Heart right ventricle (tissue), 16 donors: ENCODE measurements at regions not wholly inside any gene's neighbourhood (a gene's known extent, or its start where the extent isn't known, plus 50 kb on each side); places are given as distances from the start of the nearest gene placed in this dataset.

Experiments used
- ATAC-seq, 8 donors: fragments of 200-7000 bp; cut with Tn5 transposase; one replicate each; pipeline ENCODE4 v1.9.1; 2020; ENCODE audit warnings: mild to moderate bottlenecking in 8 of 8, moderate library complexity in 8 of 8, moderate number of reproducible peaks in 1 of 8
- DNase-seq, 2 donors: peaks; one replicate each; pipeline ENCODE4 v3.0.0-alpha.2; 2020
- H3K27ac ChIP-seq, 10 donors: fragments of 200-600 bp; sonication (generic) in 2 of 10; one replicate each; pipeline versions ENCODE4 v1.5.0 to v1.8.0; 2020 to 2022; ENCODE audit warnings: mild to moderate bottlenecking in 3 of 10
- H3K27me3 ChIP-seq, 7 donors: fragments of 200-600 bp; one replicate each; pipeline ENCODE4 v1.8.0; 2021 to 2022; ENCODE audit warnings: mild to moderate bottlenecking in 2 of 7
- H3K36me3 ChIP-seq, 9 donors: fragments of 200-600 bp; sonication (generic) in 1 of 9; one replicate each; pipeline versions ENCODE4 v1.5.0 to v1.8.0; 2020 to 2022; ENCODE audit warnings: mild to moderate bottlenecking in 2 of 9
- H3K4me1 ChIP-seq, 9 donors: fragments of 200-600 bp; sonication (generic) in 1 of 9; one replicate each; pipeline versions ENCODE4 v1.5.0 to v1.8.0; 2020 to 2022; ENCODE audit warnings: mild to moderate bottlenecking in 4 of 9
- H3K4me3 ChIP-seq, 10 donors: fragments of 200-600 bp; sonication (generic) in 2 of 10; one replicate each; pipeline versions ENCODE4 v1.5.0 to v1.8.0; 2020 to 2022; ENCODE audit warnings: mild to moderate bottlenecking in 7 of 10, moderate library complexity in 2 of 10
- H3K9me3 ChIP-seq, 11 donors: fragments of 200-600 bp in 10 of 11; sonication (generic) in 2 of 11; one replicate each; pipeline versions ENCODE4 v1.5.0 to v1.8.0; 2013 to 2022; ENCODE audit warnings: mild to moderate bottlenecking in 2 of 11, control low read depth in 1 of 11, moderate library complexity in 1 of 11
- CTCF ChIP-seq, 9 donors: fragments of 200-600 bp; sonication (generic) in 2 of 9; IDR thresholded peaks; one replicate each; pipeline versions ENCODE4 v1.5.0 to v1.8.0; 2021 to 2022; ENCODE audit warnings: antibody characterized with exemption in 9 of 9, mild to moderate bottlenecking in 5 of 9, moderate library complexity in 1 of 9
- WGBS, 2 donors: extraction: QIAGEN DNeasy Blood & Tissue Kit; methylation state at CpG; one replicate each; pipeline ENCODE4 v1.1.7; 2013; ENCODE audit warnings: inconsistent platforms in 1 of 2; 5-methylcytosine and 5-hydroxymethylcytosine counted together
- intact Hi-C, 10 donors: fragments of 100-400 bp; cut with DNase I; formaldehyde crosslinking; loops; one replicate each; pipeline versions ENCODE4 v1.11.1 to v1.14.2; 2022
- donor health status: Arrhythmogenic right ventricular cardiomyopathy.
- donor health status: ischemic (EF 13 %, LVEDD 7.1; RV severe dilation, severe dysfunction).
- donor health status: healthy with polysubstance abuse.
- donor health status: DM: no; HTN: yes; CAD: no.
- donor health status: DM: no; HTN: no; CAD: no.
- donor health status: ischemic (EF 25% LVEDD 6.9; RV normal size, moderate dysfunction).
- donor health status: ischemic (EF 25% LVEDD 5.7; RV mildly dilated, moderate dysfunction).
- donor health status: healthy.
- donor health status: DM: yes; HTN: yes; CAD: no.
- donor health status: Ischemic cardiomyopathy.
- donor health status: ischemic (EF 35%, LVEDD 5.7; RV mildly dilated, moderate dysfunction).
- donor health status: nonischemic (EF 11% LVEDD 7.7; RV severe dilation, severe dysfunction).
- donor health status: DM: yes; HTN: yes; CAD: no.
- donor health status: PGD.
- donor health status: ischemic (EF 29% LVEDD 5.4; RV normal size, mild dysfunction).
- donor health status: nonischemic (EF 23%, LVEDD 6.1; RV moderate dilation, normal function).

GRCh38 chr13:62302341-62302740 lies 886.7 kb upstream of the PCDH20 start:
- H3K27ac ChIP-seq, result no peak overlapping the region
- no peak overlapping the region for H3K4me3 ChIP-seq
- H3K9me3 ChIP-seq, result peaks cover 0 to 12% (median 0%) of the 10 kb centered on the region in 11 donors
- no peaks in the 10 kb centered on the region for H3K36me3 ChIP-seq
- TF ChIP-seq CTCF (IDR thresholded peaks at IDR 0.05), result no peak
- intact Hi-C loops, result no loop called here
- H3K27me3 ChIP-seq, result no peaks in the 10 kb centered on the region
- no peak for ATAC-seq
- 81 to 84% methylated on average over 2 of the region's 2 CpGs for WGBS, 2 donors
- H3K4me1 ChIP-seq, result no peaks in the 10 kb centered on the region
- no peak for DNase-seq

DNA sequence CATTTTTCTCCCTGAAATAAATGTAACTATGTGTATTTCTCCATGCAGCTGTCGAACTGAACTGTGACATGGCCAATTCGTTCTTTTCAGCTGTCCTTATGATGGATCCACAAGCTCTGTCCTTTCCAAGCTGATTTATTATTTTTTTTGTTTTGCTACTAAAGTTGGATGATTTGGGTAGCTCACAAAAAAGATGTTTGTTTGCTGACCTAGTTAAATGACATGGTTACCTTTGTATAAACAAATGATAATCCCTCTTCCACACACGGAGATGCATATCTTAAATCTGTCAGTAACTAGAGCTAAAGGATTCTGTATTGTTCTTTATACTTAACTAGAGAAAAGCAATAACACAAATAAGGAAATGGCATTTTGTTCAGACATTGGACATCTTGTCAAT lies 884.3 kb upstream of the PCDH20 start:
- Histone ChIP-seq H3K9me3 (peaks cover 0 to 12% (median 0%) of the 10 kb centered on the region in 11 donors), H3K4me1 (no peaks in the 10 kb centered on the region), H3K4me3 (no peak overlapping the region), H3K36me3 (no peaks in the 10 kb centered on the region), H3K27me3 (no peaks in the 10 kb centered on the region), H3K27ac (no peak overlapping the region)
- ATAC-seq (no peak), DNase-seq (no peak)
- intact Hi-C loops, result no loop called here
- 36 to 47% methylated on average over 3 of the region's 3 CpGs for WGBS, 2 donors
- no peak for TF ChIP-seq CTCF (IDR thresholded peaks at IDR 0.05)

DNA sequence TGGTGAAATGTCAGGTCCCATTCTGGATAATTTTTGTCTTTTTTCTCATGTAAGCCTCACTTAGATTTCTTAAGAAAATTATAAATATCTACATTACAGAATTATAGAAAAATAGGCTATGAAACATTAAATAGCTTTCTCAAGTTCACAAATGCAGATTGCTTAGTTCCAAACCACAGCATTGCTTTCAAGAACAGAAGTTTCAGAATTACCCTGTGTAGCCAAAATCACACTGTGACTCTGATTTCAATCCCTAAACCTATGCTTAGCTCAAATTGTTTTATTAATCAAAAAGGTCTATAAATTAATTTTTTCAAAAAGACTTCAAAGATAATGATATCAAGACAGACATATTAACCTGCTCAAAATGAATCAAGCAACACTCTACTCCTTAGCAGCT lies 881.2 kb upstream of the PCDH20 start:
- no peak for TF ChIP-seq CTCF (IDR thresholded peaks at IDR 0.05)
- DNase-seq (no peak), ATAC-seq (no peak)
- no peaks in the 10 kb centered on the region for H3K9me3 ChIP-seq
- no peak overlapping the region for H3K4me3 ChIP-seq
- intact Hi-C loops, result no loop called here
- no peaks in the 10 kb centered on the region for H3K36me3 ChIP-seq
- no peak overlapping the region for H3K27ac ChIP-seq
- H3K27me3 ChIP-seq, result no peaks in the 10 kb centered on the region
- no peaks in the 10 kb centered on the region for H3K4me1 ChIP-seq

DNA sequence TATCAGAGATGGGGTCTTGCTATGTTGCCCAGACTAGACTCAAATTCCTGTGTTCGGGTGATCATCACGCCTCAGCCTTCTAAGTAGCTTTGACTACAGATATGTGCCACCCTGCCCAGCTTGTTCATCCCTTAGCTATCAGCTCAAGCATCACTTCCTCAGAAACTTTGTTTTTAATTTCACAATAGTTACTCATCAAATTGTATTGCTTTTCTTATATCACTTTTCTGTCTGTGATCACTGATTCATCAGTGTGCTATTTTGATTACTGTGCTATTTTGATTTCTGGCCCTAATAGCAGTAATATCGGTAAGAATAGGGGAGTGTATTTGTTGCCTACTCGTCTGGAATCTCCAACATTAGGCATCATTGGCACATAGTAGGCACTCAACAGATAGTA lies 878.6 kb upstream of the PCDH20 start:
- Histone ChIP-seq H3K27me3 (no peaks in the 10 kb centered on the region), H3K9me3 (no peaks in the 10 kb centered on the region), H3K36me3 (no peaks in the 10 kb centered on the region), H3K4me1 (no peaks in the 10 kb centered on the region), H3K4me3 (no peak overlapping the region), H3K27ac (no peak overlapping the region)
- ATAC-seq (no peak), DNase-seq (no peak)
- no peak for TF ChIP-seq CTCF (IDR thresholded peaks at IDR 0.05)
- intact Hi-C loops, result no loop called here
- 67 to 74% methylated on average over 4 of the region's 4 CpGs for WGBS, 2 donors
